ENCODE measurements at regions not wholly inside any gene's neighbourhood (a gene's known extent, or its start where the extent isn't known, plus 50 kb on each side); places are given as distances from the start of the nearest gene placed in this dataset.

DNA sequence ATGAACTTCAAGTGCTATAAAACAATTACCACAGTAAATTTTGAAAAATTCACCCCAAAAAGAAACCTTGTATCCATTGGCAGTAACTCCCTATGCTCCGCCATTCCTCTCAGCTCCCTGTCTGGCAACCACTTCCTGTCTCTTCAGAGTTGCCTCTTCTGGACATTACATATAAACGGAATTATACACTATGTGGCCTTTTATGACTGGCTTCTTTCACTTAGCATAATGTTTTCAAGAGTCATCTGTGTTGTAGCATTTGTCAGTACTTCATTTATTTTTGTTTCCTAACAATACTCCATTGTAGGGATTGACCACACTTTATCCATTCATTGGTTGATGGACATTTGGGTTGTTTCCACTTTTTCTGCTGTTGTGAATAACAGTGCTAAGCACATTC lies 50.1 kb downstream of the CEP43 start:
- no peak for DNase-seq (ENCODE audit: low spot score)

DNA sequence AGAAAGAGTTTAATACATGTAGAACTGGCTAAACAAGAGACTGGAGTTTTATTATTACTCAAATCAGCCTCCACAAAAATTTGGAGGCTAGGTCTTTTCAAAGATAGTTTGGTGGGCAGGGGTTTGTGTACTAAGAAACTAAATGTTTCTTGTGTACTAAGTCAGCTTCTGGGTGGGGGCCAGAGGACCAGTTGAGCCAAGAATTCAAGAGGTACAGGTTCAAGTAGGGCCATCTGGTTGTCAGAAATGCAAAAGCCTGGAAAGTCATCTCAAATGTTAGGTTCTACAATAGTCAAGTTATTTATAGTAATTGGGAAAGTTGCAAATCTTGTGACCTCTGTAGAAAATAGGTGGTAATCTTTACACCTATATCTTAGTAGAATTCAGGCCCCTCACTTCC lies 51.7 kb downstream of the CEP43 start:
- DNase-seq (ENCODE audit: low spot score), result no peak

DNA sequence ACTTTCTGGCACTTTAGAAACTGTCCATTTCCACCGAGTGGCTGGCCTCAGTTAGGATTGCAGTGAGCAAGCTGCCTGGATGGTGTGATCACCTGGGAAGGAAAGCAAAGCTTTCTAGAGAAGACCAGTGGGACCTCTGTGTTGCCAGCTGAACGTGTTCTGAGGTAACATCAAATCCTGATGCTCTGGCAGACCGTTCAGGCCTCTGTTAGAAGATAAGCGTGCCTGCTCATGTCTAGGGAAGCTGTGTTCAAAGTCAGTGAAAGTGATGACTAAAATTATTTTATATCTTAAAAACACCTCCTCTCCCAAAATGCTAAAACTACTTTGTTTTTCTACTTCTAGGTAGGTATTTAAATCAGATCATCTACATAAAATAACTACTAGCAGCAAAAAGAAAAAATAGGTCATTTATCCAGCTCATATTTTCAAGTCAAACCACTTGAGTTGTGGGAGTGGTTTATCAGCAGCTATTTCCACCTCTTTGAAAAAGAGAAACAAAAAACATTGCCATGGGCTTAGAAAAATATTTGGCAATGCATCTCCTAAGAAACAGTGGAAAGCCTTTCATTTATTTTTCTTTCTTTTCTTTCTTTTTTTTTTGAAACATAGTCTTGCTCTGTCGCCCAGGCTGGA lies 54.8 kb downstream of the CEP43 start:
- DNase-seq (ENCODE audit: low spot score), result no peak

DNA sequence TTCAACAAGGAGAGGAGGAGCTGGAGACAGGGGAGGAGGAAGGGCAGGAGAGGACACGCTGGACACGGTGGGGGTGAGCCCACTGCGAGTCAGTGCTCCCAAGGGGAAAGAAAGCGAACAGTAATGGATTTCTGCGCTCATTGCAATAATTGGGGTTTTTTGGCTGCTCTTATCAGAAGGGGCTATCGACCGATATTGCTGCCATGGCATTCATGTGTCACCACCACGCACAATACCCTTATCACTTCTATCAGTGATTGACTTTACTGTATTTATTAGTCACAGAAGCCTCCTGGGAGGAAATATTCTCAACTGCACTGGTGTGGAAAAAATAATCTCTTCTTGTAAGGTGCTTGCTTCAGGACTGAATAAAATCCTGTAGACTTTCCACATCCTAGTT lies 55.8 kb downstream of the CEP43 start:
- DNase-seq (ENCODE audit: low spot score), result no peak

DNA sequence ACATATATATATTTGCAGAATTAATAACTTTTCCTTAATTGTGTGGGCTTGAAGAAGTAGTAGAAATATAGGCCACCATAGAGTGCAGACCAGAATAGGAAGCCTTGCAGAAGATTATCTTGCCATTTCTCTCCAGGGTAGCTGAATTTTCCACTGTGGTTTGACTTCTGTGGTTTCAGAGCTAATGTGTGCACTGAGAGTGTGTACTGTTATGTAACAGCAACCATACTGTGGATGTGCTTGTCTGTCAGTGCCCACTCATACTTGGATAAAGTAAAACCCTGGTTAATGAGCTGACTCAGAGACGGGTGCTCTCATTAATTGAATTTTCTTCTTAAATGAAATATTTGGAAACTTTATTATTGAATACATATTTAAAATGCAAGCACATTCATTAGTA lies 57.2 kb downstream of the CEP43 start:
- peak; percentile 61 for DNase-seq (ENCODE audit: low spot score)

DNA sequence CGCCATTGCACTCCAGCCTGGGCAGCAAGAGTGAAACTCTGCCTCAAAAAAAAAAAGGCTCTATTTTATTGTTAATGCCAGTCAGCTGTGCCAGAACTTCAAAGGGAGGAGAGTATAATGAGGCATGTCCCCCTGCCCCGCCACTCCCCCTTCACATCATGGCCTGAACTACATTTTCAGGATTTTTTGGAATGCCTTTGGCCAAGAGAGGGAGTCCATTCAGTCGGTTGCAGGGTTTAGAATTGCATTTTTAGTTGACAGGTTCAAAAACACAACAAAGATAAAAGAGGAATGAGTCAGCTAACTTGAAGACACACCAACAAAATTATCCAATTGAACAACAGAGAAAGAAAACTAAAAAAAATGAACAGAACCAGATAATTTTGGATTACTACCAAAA lies 59.1 kb downstream of the CEP43 start:
- no peak for DNase-seq (ENCODE audit: low spot score)
